AG04449 (cell line): ENCODE measurements at regions not wholly inside any gene's neighbourhood (a gene's known extent, or its start where the extent isn't known, plus 50 kb on each side); places are given as distances from the start of the nearest gene placed in this dataset.

Experiments used
- CTCF ChIA-PET: fragments of 350-600 bp; formaldehyde crosslinking; extraction: SDS; loops from one replicate; lab custom pipeline; 2021; ENCODE audit warnings: antibody characterized with exemption; lab: Yijun Ruan, JAX
- POLR2A ChIA-PET: fragments of 400-600, 350-600 bp; formaldehyde crosslinking; extraction: SDS; loops from one replicate; lab custom pipeline; 2020; ENCODE audit warnings: antibody characterized with exemption, inconsistent platforms; lab: Yijun Ruan, JAX
- DNase-seq: peaks from one replicate; pipeline ENCODE4 v3.0.0-alpha.2; 2010; ENCODE audit warnings: low read depth, low spot score
- H3K4me3 ChIP-seq: 2 replicates; pipeline ENCODE4 v1.5.1; 2011; ENCODE audit warnings: low read depth, mild to moderate bottlenecking, control low read depth, low read length
- TF ChIP-seq, protein P1 (sequence below): IDR thresholded peaks from one replicate; pipeline ENCODE4 v1.5.1; 2011; ENCODE audit warnings: mild to moderate bottlenecking, moderate library complexity, low read length, control low read depth, inconsistent platforms; ENCODE audit not compliant: insufficient read depth; ENCODE audit errors: missing control alignments

DNA sequence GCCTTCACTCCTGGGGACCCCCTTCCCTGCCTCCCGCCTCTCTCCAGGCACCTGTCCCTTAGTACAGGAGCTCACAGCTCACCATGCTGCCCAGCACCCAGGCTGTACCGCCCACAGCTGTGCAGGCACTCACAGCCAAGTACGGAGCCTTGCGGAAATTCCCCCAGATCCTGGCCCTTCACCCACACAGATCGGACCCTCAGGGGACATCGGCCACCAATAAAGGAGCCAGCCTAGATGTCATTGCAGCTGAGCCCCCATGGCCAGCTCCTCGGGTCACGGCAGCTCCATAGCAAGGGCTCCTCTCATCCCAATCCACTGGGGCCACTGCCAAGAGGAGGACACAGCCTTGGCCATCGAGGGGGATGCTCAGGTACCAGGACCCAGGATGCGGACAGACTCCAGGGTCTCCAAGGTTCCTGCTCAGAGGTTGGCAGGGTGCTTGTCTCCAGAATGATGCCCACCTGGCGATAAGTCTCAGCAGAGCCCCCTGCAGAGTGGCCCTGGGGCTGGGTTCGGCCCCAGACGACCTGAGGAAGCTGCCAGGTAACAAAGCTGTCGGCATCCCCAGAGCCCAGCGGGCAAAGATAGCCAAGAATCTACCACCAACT lies 82.3 kb downstream of the YTHDF1 start:
- DNase-seq: no peak
- no peak overlapping the region for H3K4me3 ChIP-seq
- ChIA-PET POLR2A (no interaction called here), CTCF (no interaction called here)
- TF ChIP-seq, protein P1, sequence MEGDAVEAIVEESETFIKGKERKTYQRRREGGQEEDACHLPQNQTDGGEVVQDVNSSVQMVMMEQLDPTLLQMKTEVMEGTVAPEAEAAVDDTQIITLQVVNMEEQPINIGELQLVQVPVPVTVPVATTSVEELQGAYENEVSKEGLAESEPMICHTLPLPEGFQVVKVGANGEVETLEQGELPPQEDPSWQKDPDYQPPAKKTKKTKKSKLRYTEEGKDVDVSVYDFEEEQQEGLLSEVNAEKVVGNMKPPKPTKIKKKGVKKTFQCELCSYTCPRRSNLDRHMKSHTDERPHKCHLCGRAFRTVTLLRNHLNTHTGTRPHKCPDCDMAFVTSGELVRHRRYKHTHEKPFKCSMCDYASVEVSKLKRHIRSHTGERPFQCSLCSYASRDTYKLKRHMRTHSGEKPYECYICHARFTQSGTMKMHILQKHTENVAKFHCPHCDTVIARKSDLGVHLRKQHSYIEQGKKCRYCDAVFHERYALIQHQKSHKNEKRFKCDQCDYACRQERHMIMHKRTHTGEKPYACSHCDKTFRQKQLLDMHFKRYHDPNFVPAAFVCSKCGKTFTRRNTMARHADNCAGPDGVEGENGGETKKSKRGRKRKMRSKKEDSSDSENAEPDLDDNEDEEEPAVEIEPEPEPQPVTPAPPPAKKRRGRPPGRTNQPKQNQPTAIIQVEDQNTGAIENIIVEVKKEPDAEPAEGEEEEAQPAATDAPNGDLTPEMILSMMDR: no peak

DNA sequence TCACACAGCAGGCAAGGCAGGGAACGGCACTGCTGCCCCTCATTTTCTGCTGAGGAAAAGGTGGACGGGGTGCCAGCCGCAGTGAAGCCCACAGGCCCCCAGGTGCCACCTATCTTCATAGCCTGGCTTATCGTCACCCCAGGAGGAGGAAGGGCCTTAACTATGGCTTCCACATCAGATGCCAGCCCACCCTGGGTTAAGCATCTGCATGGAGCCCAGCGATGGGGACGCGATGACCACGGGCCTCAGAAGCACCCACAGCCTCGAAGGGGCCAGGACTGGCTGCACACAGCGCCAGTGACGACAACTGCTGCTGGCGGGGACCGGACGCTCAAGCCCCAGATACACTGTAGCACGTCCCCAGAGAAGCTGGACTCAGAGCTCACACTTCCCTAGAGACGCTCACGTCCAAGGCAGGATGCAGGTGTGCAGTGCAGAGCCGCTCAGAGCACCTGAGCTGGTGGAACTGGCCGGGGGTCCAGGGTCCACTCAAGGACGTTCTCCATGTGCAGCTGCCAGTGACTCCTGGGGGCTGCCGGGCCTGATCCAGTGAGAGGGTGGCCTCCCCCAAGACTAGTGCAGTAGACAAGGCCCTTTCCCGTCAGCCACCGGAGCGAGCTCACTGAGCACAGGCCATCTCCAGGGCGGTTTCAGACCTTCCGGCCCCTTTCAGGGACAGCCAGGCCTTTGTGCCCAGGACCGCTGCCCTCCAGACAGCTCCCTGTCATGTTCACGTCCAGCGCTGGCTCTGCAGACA lies 83.0 kb downstream of the YTHDF1 start:
- ChIA-PET CTCF (no interaction called here), POLR2A (no interaction called here)
- TF ChIP-seq, protein P1: no peak
- H3K4me3 ChIP-seq: no peak overlapping the region
- DNase-seq: no peak

DNA sequence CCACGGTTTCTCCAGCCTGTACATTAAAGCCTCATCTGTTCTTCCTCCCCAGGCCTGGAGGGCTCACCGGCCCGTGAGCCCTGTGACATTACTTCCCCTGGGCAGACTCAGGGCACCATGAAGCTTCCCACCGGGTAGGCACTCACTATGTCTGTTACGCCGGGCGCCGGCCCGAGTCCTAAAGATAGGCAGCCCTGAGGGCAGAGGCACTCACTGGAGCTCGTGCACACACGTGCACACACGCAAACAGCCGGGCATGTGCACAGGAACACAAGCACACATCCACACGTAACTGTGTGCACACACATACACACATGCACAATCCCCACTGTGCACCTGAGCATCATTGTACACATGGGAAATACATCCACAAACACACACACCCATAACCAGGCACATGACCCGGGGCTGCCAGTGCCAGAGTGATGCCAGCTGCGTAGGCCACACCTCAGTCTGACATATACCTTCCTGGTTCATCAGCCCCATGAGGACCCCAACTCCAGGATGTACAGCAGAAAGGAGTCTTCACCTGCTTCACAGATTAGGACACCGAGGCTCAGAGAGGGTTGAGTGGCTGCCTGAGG lies 83.7 kb downstream of the YTHDF1 start:
- H3K4me3 ChIP-seq: no peak overlapping the region
- TF ChIP-seq, protein P1: no peak
- DNase-seq: no peak
- ChIA-PET CTCF (no interaction called here), POLR2A (no interaction called here)

DNA sequence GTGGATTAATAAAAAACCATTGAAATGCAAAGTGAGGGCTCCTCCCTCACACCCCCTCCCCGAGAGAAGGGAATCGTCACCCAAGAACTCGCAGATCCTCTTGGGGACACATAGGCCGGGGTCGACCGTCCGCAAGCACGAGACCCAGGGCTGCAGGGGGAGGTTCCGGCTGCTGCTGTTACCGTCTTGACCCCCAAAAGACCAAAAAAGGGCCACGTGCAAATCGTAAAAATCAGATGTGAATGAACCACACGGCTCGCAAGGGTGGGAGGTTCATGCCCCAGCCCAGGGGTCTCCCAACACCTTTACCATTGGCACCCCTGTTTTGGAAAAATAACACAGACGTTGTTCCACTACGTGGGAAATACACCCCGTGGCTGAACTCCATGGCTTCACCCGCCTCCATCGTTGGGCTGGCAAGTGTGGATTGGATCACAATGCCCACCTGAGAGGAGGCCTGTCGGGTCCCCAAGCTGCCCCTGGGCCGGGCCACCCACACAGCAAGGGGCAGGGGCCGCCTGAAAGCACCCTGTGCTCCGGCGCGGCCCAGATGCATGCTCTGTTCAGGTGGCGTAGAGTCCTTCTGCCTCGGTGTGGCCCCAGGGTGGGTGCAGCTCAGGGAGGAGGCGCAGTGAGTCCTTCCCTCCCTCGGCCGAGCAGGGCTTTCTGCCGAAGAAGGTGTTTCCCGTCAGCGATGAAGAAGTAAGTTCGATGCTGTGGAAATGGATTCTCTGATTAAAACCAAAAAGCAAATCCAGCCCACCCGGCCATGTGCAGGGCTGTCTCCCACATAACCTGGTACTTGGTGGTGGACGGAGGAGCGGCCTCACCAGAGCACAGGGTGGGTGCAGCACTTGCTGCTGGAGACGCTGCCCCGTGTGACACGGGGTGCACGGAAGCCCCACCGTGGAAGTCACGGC lies 85.0 kb downstream of the YTHDF1 start:
- TF ChIP-seq, protein P1: no peak
- CTCF ChIA-PET: no interaction called here
- POLR2A ChIA-PET: no interaction called here
- no peak for DNase-seq
- no peak overlapping the region for H3K4me3 ChIP-seq

DNA sequence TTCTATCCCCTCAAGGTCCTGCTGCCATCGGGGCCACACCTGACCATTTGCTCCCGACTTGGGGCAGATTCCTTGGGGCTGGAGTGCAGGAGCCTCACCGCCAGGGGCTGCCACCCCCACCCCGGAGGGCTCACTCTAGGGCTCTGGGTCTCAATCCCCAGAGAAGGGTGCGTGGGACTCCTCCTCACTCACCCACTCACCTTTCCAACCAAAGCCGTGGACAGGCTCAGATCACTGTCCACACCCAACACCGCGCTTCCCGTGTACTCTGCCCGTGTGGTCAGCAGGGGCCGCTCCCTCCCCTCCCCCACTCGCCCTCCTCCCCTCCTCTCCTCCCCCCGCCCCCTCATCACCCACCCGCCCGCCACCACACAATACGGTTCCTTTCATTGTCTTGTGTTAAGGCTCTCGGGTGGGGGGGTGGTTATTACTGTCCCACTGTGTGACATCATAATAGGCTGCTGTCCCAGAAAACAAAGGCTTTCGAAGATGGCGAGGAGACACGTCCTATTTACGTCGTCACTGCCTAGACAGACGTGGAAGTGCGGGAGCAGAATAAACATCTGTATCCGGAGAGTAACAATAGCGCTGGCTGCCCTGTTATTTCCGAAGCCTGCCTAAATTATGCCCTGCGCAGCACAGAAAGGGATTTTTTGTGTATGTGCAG lies 85.8 kb downstream of the YTHDF1 start:
- ChIA-PET CTCF (no interaction called here), POLR2A (no interaction called here)
- H3K4me3 ChIP-seq: no peak overlapping the region
- no peak for DNase-seq
- TF ChIP-seq, protein P1: no peak
